ENCODE measurements at regions not wholly inside any gene's neighbourhood (a gene's known extent, or its start where the extent isn't known, plus 50 kb on each side); places are given as distances from the start of the nearest gene placed in this dataset.

DNA sequence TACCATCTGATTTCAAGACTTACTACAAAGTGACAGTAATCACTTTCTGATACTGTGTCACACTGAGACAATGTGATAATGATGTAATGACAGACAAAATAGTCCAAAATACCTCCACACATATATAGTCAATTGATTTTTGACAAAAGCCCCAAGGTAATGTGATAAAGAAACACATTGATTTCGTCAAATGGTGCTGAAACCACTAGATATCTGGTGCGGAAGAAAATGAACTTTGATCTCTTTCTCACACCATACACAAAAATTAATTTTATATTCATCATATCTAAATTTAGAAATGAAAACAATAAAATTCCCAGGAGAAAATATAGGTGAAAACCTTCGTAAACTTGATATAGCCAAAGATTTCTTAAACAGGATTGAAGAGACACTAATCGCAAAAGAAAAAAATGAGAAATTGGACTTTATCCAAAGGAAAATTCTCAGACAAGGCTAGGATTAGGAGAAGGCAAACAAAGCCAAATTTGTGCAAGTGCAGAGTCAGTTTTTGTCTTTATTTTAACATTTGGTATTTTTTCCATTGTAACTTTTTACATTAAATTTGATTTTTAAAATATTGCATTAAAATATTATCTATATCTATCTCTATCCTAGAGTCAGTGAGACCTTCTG is 739.9 kb downstream of the DIAPH3 start:
- no peak for TF ChIP-seq POLR2A (IDR thresholded peaks at IDR 0.05; ENCODE audit: insufficient read depth in 1 of 2, low read depth in 2 of 2, low read length in 2 of 2)
- TF ChIP-seq KLF9 (CRISPR knock-in tag; IDR thresholded peaks at IDR 0.05; ENCODE audit: low read depth), result no peak
- TF ChIP-seq, protein P1, sequence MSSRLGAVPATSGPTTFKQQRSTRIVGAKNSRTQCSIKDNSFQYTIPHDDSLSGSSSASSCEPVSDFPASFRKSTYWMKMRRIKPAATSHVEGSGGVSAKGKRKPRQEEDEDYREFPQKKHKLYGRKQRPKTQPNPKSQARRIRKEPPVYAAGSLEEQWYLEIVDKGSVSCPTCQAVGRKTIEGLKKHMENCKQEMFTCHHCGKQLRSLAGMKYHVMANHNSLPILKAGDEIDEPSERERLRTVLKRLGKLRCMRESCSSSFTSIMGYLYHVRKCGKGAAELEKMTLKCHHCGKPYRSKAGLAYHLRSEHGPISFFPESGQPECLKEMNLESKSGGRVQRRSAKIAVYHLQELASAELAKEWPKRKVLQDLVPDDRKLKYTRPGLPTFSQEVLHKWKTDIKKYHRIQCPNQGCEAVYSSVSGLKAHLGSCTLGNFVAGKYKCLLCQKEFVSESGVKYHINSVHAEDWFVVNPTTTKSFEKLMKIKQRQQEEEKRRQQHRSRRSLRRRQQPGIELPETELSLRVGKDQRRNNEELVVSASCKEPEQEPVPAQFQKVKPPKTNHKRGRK (CRISPR knock-in tag; IDR thresholded peaks at IDR 0.05), result no peak
- no peak for TF ChIP-seq GTF2F1 (IDR thresholded peaks at IDR 0.05; ENCODE audit: low read length)
- no peak for TF ChIP-seq MAFK (conservative IDR thresholded peaks at IDR 0.05 in 1 of 2, IDR thresholded peaks at IDR 0.05 in 1 of 2; ENCODE audit: low read length in 2 of 2)
- TF ChIP-seq FOXP1 (IDR thresholded peaks at IDR 0.05), result no peak
- no peak for TF ChIP-seq FOXP1 (CRISPR knock-in tag; IDR thresholded peaks at IDR 0.05)
- TF ChIP-seq, protein P2, sequence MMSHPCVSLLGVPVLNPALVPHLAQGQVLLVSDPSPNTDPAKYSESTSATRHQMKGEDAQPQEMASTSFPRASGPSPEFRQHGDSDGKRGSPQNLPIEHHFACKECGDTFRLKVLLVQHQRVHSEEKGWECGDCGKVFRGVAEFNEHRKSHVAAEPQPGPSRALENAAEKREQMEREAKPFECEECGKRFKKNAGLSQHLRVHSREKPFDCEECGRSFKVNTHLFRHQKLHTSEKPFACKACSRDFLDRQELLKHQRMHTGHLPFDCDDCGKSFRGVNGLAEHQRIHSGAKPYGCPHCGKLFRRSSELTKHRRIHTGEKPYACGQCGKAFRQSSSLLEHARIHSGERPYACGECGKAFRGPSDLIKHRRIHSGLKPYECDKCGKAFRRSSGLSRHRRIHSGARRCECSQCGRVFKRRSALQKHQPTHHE (CRISPR knock-in tag; IDR thresholded peaks at IDR 0.05; ENCODE audit: borderline replicate concordance), result no peak
- TF ChIP-seq BRCA1 (CRISPR knock-in tag; IDR thresholded peaks at IDR 0.05), result no peak
- TF ChIP-seq, protein P3, sequence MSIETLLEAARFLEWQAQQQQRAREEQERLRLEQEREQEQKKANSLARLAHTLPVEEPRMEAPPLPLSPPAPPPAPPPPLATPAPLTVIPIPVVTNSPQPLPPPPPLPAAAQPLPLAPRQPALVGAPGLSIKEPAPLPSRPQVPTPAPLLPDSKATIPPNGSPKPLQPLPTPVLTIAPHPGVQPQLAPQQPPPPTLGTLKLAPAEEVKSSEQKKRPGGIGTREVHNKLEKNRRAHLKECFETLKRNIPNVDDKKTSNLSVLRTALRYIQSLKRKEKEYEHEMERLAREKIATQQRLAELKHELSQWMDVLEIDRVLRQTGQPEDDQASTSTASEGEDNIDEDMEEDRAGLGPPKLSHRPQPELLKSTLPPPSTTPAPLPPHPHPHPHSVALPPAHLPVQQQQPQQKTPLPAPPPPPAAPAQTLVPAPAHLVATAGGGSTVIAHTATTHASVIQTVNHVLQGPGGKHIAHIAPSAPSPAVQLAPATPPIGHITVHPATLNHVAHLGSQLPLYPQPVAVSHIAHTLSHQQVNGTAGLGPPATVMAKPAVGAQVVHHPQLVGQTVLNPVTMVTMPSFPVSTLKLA (IDR thresholded peaks at IDR 0.05), result no peak
- TF ChIP-seq EZH2 (conservative IDR thresholded peaks at IDR 0.05; ENCODE audit: low read depth, low read length), result no peak
- TF ChIP-seq, protein P4, sequence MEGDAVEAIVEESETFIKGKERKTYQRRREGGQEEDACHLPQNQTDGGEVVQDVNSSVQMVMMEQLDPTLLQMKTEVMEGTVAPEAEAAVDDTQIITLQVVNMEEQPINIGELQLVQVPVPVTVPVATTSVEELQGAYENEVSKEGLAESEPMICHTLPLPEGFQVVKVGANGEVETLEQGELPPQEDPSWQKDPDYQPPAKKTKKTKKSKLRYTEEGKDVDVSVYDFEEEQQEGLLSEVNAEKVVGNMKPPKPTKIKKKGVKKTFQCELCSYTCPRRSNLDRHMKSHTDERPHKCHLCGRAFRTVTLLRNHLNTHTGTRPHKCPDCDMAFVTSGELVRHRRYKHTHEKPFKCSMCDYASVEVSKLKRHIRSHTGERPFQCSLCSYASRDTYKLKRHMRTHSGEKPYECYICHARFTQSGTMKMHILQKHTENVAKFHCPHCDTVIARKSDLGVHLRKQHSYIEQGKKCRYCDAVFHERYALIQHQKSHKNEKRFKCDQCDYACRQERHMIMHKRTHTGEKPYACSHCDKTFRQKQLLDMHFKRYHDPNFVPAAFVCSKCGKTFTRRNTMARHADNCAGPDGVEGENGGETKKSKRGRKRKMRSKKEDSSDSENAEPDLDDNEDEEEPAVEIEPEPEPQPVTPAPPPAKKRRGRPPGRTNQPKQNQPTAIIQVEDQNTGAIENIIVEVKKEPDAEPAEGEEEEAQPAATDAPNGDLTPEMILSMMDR (CRISPR knock-in tag; IDR thresholded peaks at IDR 0.05), result no peak
- TF ChIP-seq POLR2AphosphoS5 (IDR thresholded peaks at IDR 0.05; ENCODE audit: low read depth, low read length), result no peak
- TF ChIP-seq, protein P5, sequence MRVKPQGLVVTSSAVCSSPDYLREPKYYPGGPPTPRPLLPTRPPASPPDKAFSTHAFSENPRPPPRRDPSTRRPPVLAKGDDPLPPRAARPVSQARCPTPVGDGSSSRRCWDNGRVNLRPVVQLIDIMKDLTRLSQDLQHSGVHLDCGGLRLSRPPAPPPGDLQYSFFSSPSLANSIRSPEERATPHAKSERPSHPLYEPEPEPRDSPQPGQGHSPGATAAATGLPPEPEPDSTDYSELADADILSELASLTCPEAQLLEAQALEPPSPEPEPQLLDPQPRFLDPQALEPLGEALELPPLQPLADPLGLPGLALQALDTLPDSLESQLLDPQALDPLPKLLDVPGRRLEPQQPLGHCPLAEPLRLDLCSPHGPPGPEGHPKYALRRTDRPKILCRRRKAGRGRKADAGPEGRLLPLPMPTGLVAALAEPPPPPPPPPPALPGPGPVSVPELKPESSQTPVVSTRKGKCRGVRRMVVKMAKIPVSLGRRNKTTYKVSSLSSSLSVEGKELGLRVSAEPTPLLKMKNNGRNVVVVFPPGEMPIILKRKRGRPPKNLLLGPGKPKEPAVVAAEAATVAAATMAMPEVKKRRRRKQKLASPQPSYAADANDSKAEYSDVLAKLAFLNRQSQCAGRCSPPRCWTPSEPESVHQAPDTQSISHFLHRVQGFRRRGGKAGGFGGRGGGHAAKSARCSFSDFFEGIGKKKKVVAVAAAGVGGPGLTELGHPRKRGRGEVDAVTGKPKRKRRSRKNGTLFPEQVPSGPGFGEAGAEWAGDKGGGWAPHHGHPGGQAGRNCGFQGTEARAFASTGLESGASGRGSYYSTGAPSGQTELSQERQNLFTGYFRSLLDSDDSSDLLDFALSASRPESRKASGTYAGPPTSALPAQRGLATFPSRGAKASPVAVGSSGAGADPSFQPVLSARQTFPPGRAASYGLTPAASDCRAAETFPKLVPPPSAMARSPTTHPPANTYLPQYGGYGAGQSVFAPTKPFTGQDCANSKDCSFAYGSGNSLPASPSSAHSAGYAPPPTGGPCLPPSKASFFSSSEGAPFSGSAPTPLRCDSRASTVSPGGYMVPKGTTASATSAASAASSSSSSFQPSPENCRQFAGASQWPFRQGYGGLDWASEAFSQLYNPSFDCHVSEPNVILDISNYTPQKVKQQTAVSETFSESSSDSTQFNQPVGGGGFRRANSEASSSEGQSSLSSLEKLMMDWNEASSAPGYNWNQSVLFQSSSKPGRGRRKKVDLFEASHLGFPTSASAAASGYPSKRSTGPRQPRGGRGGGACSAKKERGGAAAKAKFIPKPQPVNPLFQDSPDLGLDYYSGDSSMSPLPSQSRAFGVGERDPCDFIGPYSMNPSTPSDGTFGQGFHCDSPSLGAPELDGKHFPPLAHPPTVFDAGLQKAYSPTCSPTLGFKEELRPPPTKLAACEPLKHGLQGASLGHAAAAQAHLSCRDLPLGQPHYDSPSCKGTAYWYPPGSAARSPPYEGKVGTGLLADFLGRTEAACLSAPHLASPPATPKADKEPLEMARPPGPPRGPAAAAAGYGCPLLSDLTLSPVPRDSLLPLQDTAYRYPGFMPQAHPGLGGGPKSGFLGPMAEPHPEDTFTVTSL (CRISPR knock-in tag; IDR thresholded peaks at IDR 0.05; ENCODE audit: borderline replicate concordance), result no peak
- TF ChIP-seq, protein P6, sequence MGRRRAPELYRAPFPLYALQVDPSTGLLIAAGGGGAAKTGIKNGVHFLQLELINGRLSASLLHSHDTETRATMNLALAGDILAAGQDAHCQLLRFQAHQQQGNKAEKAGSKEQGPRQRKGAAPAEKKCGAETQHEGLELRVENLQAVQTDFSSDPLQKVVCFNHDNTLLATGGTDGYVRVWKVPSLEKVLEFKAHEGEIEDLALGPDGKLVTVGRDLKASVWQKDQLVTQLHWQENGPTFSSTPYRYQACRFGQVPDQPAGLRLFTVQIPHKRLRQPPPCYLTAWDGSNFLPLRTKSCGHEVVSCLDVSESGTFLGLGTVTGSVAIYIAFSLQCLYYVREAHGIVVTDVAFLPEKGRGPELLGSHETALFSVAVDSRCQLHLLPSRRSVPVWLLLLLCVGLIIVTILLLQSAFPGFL (CRISPR knock-in tag; IDR thresholded peaks at IDR 0.05), result no peak

All from HepG2 (cell line).